H1 (cell line): ENCODE measurements at regions not wholly inside any gene's neighbourhood (a gene's known extent, or its start where the extent isn't known, plus 50 kb on each side); places are given as distances from the start of the nearest gene placed in this dataset.

Source experiments
- CTCF ChIA-PET: fragments of 300-600 bp; sonication (Branson Sonifier 250); formaldehyde crosslinking; loops from one replicate; lab custom pipeline; 2021; ENCODE audit not compliant: partially characterized antibody; lab: Charles Lee
- POLR2A ChIA-PET: fragments of 300-600 bp; sonication (Branson Sonifier 250); formaldehyde crosslinking; loops from one replicate; lab custom pipeline; 2021; ENCODE audit warnings: inconsistent platforms; ENCODE audit not compliant: partially characterized antibody; lab: Charles Lee
- DNase-seq, 2 experiments: peaks; one replicate each; pipeline versions ENCODE4 v3.0.0 to v3.0.0-alpha.2; 2010 to 2022; ENCODE audit warnings: low spot score in 2 of 2, low read depth in 1 of 2, mixed read lengths in 1 of 2
- FAIRE-seq: peaks from 2 replicates; lab custom pipeline; 2011; peaks lifted over from hg19 to GRCh38; lab: Jason Lieb, UNC
- H2AFZ ChIP-seq: 2 replicates; pipeline ENCODE4 v1.8.1; 2012; ENCODE audit warnings: low read length, inconsistent platforms
- H2AK5ac ChIP-seq: 2 replicates; pipeline ENCODE4 v1.6.1; 2013; ENCODE audit warnings: low read depth, low read length
- H2BK120ac ChIP-seq: replicated peaks from 2 replicates; pipeline ENCODE3; 2013; ENCODE audit warnings: low read depth, low read length, inconsistent platforms
- H2BK12ac ChIP-seq: 2 replicates; pipeline ENCODE4 v1.6.1; 2013; ENCODE audit warnings: low read depth, low read length
- H2BK15ac ChIP-seq: 2 replicates; pipeline ENCODE4 v1.6.1; 2013; ENCODE audit warnings: low read length
- H2BK20ac ChIP-seq: 2 replicates; pipeline ENCODE4 v1.6.1; 2013; ENCODE audit warnings: low read length
- H2BK5ac ChIP-seq: 2 replicates; pipeline ENCODE4 v1.6.1; 2013; ENCODE audit warnings: low read depth, low read length
- H3K14ac ChIP-seq: 2 replicates; pipeline ENCODE4 v1.6.1; 2013; ENCODE audit warnings: inconsistent platforms; ENCODE audit not compliant: insufficient read length
- H3K18ac ChIP-seq: 2 replicates; pipeline ENCODE4 v1.6.1; 2013; ENCODE audit warnings: low read length; ENCODE audit errors: extremely low read depth
- H3K23ac ChIP-seq: 2 replicates; pipeline ENCODE4 v1.6.1; 2013; ENCODE audit warnings: inconsistent platforms; ENCODE audit not compliant: insufficient read length
- H3K23me2 ChIP-seq: 2 replicates; pipeline ENCODE4 v1.6.1; 2013; ENCODE audit warnings: low read depth, low read length
- H3K27ac ChIP-seq: 2 replicates; pipeline ENCODE4 v1.6.1; 2011; ENCODE audit warnings: low read depth, low read length, inconsistent platforms
- H3K27me3 ChIP-seq, 4 experiments: replicated peaks in 1 of 4; 1 replicate in 1 of 4; 2 replicates in 3 of 4; pipeline versions ENCODE4 v1.6.1 to v1.8.1; 2011 to 2013; ENCODE audit warnings: low read length in 3 of 4, mild to moderate bottlenecking in 3 of 4, inconsistent platforms in 2 of 4, mixed read lengths in 2 of 4, moderate library complexity in 1 of 4; ENCODE audit not compliant: control insufficient read depth in 3 of 4, insufficient read depth in 3 of 4; ENCODE audit errors: extremely low read depth in 1 of 4
- H3K36me3 ChIP-seq, 4 experiments: 2 replicates each; pipeline versions ENCODE4 v1.6.1 to v1.8.1; 2011 to 2013; ENCODE audit warnings: mild to moderate bottlenecking in 4 of 4, low read length in 3 of 4, moderate library complexity in 2 of 4, control low read depth in 1 of 4, inconsistent platforms in 1 of 4; ENCODE audit not compliant: insufficient read depth in 4 of 4, control insufficient read depth in 2 of 4
- H3K4ac ChIP-seq: replicated peaks from 2 replicates; pipeline ENCODE3; 2013; ENCODE audit warnings: low read length, low read depth, mixed read lengths, inconsistent platforms; ENCODE audit not compliant: insufficient read length
- H3K4me1 ChIP-seq, 4 experiments: replicated peaks in 1 of 4; 1 replicate in 1 of 4; 2 replicates in 3 of 4; pipeline versions ENCODE4 v1.6.1 to v1.8.1; 2011 to 2013; ENCODE audit warnings: low read length in 3 of 4, inconsistent platforms in 2 of 4, mixed read lengths in 1 of 4; ENCODE audit not compliant: insufficient read depth in 4 of 4, control insufficient read depth in 3 of 4
- H3K4me2 ChIP-seq, 2 experiments: 2 replicates each; pipeline versions ENCODE4 v1.6.1 to v1.8.1; 2011 to 2013; ENCODE audit warnings: low read depth in 2 of 2, low read length in 2 of 2, control low read depth in 1 of 2, inconsistent platforms in 1 of 2, mild to moderate bottlenecking in 1 of 2; ENCODE audit not compliant: insufficient read depth in 1 of 2
- H3K4me3 ChIP-seq, 4 experiments: fragments of 200-600, 300-600 bp in 1 of 4; sonication (generic), shearing (Covaris generic), sonication (Bioruptor Twin) in 1 of 4; 2 replicates each; pipeline versions ENCODE4 v1.5.1 to v1.8.1; 2011 to 2016; ENCODE audit warnings: low read length in 4 of 4, low read depth in 3 of 4, control low read depth in 2 of 4, inconsistent platforms in 2 of 4, mild to moderate bottlenecking in 2 of 4, mixed read lengths in 1 of 4, moderate library complexity in 1 of 4; ENCODE audit not compliant: insufficient read depth in 2 of 4; ENCODE audit errors: extremely low read depth in 1 of 4
- H3K56ac ChIP-seq: replicated peaks from 2 replicates; pipeline ENCODE3; 2013; ENCODE audit warnings: low read depth, mild to moderate bottlenecking, mixed read lengths, low read length, inconsistent platforms; ENCODE audit not compliant: insufficient read length
- H3K79me1 ChIP-seq: 2 replicates; pipeline ENCODE4 v1.6.1; 2013; ENCODE audit warnings: low read depth, low read length, control low read depth
- H3K79me2 ChIP-seq, 2 experiments: 2 replicates each; pipeline versions ENCODE4 v1.6.1 to v1.8.1; 2012 to 2013; ENCODE audit warnings: low read length in 2 of 2, mild to moderate bottlenecking in 2 of 2, inconsistent platforms in 1 of 2; ENCODE audit not compliant: insufficient read depth in 2 of 2, control insufficient read depth in 1 of 2
- H3K9ac ChIP-seq, 4 experiments: replicated peaks in 1 of 4; 1 replicate in 1 of 4; 2 replicates in 3 of 4; pipeline versions ENCODE4 v1.6.1 to v1.8.1; 2011 to 2013; ENCODE audit warnings: low read depth in 3 of 4, low read length in 3 of 4, control low read depth in 2 of 4, mild to moderate bottlenecking in 2 of 4, moderate library complexity in 2 of 4, inconsistent platforms in 1 of 4; ENCODE audit errors: extremely low read depth in 1 of 4
- H3K9me3 ChIP-seq, 2 experiments: 2 replicates each; pipeline versions ENCODE4 v1.6.1 to v1.8.1; 2012 to 2013; ENCODE audit warnings: mild to moderate bottlenecking in 2 of 2, moderate library complexity in 2 of 2, control low read depth in 1 of 2, inconsistent platforms in 1 of 2, low read depth in 1 of 2, low read length in 1 of 2, mixed read lengths in 1 of 2; ENCODE audit not compliant: insufficient read depth in 2 of 2
- H4K20me1 ChIP-seq, 2 experiments: replicated peaks in 1 of 2; 2 replicates each; pipeline versions ENCODE3 to v1.8.1; 2011 to 2013; ENCODE audit warnings: inconsistent platforms in 2 of 2, low read length in 2 of 2, mild to moderate bottlenecking in 1 of 2; ENCODE audit not compliant: insufficient read depth in 2 of 2, control insufficient read depth in 1 of 2
- H4K5ac ChIP-seq: 2 replicates; pipeline ENCODE4 v1.6.1; 2013; ENCODE audit warnings: low read length, low read depth, mixed read lengths, inconsistent platforms; ENCODE audit not compliant: insufficient read length
- H4K8ac ChIP-seq: 2 replicates; pipeline ENCODE4 v1.8.0; 2013; ENCODE audit warnings: mild to moderate bottlenecking, moderate library complexity, low read length, inconsistent platforms; ENCODE audit not compliant: insufficient read depth; ENCODE audit errors: extremely low read depth
- H4K91ac ChIP-seq: replicated peaks from 2 replicates; pipeline ENCODE3; 2013; ENCODE audit warnings: low read length, mixed read lengths, inconsistent platforms; ENCODE audit not compliant: insufficient read length
- ATF3 ChIP-seq: IDR thresholded peaks from 2 replicates; pipeline ENCODE4 v1.6.1; 2011; ENCODE audit warnings: low read depth, mild to moderate bottlenecking, low read length; ENCODE audit not compliant: insufficient read depth
- BACH1 ChIP-seq: IDR thresholded peaks from 2 replicates; pipeline ENCODE4 v1.6.1; 2012; ENCODE audit warnings: low read length, improper control_type of control experiment
- CBX8 ChIP-seq: fragments of 300-800, 300-1000 bp; sonication (generic); IDR thresholded peaks from 2 replicates; pipeline ENCODE4 v1.7.1; 2016; ENCODE audit warnings: low read depth, low read length, borderline replicate concordance
- EZH2 ChIP-seq: fragments of 200-600 bp; sonication (generic); IDR thresholded peaks from 2 replicates; pipeline ENCODE4 v1.7.1; 2012; ENCODE audit warnings: low read depth, mild to moderate bottlenecking, moderate library complexity, low read length, inconsistent platforms; ENCODE audit not compliant: severe bottlenecking
- GTF2F1 ChIP-seq: IDR thresholded peaks from 2 replicates; pipeline ENCODE4 v1.6.1; 2012; ENCODE audit warnings: low read depth, low read length, improper control_type of control experiment, borderline replicate concordance
- HDAC6 ChIP-seq: IDR thresholded peaks from one replicate; pipeline ENCODE4 v1.7.1; 2012; ENCODE audit warnings: low read depth, mild to moderate bottlenecking, inconsistent platforms, low read length, moderate library complexity
- JUN ChIP-seq: IDR thresholded peaks from 2 replicates; pipeline ENCODE4 v1.6.1; 2011; ENCODE audit warnings: low read depth, mild to moderate bottlenecking, improper control_type of control experiment, low read length
- KDM4A ChIP-seq: IDR thresholded peaks from one replicate; pipeline ENCODE4 v1.7.1; 2012; ENCODE audit warnings: low read depth, mild to moderate bottlenecking, moderate library complexity, low read length, inconsistent platforms; ENCODE audit not compliant: severe bottlenecking
- PHF8 ChIP-seq: fragments of 200-600 bp; sonication (generic); conservative IDR thresholded peaks from 2 replicates; pipeline ENCODE4 v1.7.1; 2012; ENCODE audit warnings: low read depth, mild to moderate bottlenecking, inconsistent platforms, low read length, moderate library complexity
- SAP30 ChIP-seq: fragments of 300-600 bp; sonication (generic); IDR thresholded peaks from 2 replicates; pipeline ENCODE4 v1.7.1; 2012; ENCODE audit warnings: low read length, moderate library complexity, mild to moderate bottlenecking, inconsistent platforms; ENCODE audit not compliant: insufficient read depth, insufficient replicate concordance
- SIRT6 ChIP-seq: IDR thresholded peaks from one replicate; pipeline ENCODE4 v1.7.1; 2012; ENCODE audit warnings: low read length, inconsistent platforms
- SP4 ChIP-seq: IDR thresholded peaks from 2 replicates; pipeline ENCODE4 v1.6.1; 2012; ENCODE audit warnings: low read length, inconsistent platforms
- SUZ12 ChIP-seq: fragments of 200-600 bp; sonication (generic); IDR thresholded peaks from 2 replicates; pipeline ENCODE4 v1.6.1; 2012; ENCODE audit warnings: mild to moderate bottlenecking, inconsistent platforms, low read length, moderate library complexity, mixed read lengths
- TAF7 ChIP-seq: optimal IDR thresholded peaks from 2 replicates; pipeline ENCODE3; 2011; ENCODE audit warnings: low read depth, mild to moderate bottlenecking, inconsistent platforms, low read length, moderate library complexity, borderline replicate concordance
- WGBS, 2 experiments: shearing (Covaris generic) in 1 of 2; methylation state at CpG; one replicate each; pipeline versions ENCODE4 v1.1.6 to v1.1.7; 2013 to 2015; ENCODE audit warnings: low lambda C conversion rate in 2 of 2, mixed read lengths in 2 of 2, inconsistent platforms in 1 of 2, low coverage in 1 of 2, missing lambda C conversion rate in 1 of 2; ENCODE audit not compliant: insufficient replicate concordance in 2 of 2, insufficient coverage in 1 of 2, insufficient read length in 1 of 2; ENCODE audit errors: extremely low coverage in 1 of 2, missing lambda C conversion rate in 1 of 2; 5-methylcytosine and 5-hydroxymethylcytosine counted together

GRCh38 chr9:72459308-72459707 is 62.1 kb upstream of the TMC1 start:
- Histone ChIP-seq H3K4ac (no peak overlapping the region), H3K9ac (no peak overlapping the region), H2BK15ac (no peak overlapping the region), H4K20me1 (no peaks in the 10 kb centered on the region), H3K79me1 (no peaks in the 10 kb centered on the region), H3K56ac (no peak overlapping the region), H4K8ac (no peak overlapping the region), H4K5ac (no peak overlapping the region), H2AK5ac (no peak overlapping the region), H4K91ac (no peak overlapping the region), H2BK5ac (no peak overlapping the region), H3K36me3 (no peaks in the 10 kb centered on the region), H3K9me3 (no peaks in the 10 kb centered on the region), H3K27me3 (no peaks in the 10 kb centered on the region), H2BK12ac (no peak overlapping the region), H2AFZ (peak overlapping the region; percentile 38; the same call in 1 of the 2 replicates), H3K14ac (no peak overlapping the region), H2BK120ac (no peak overlapping the region), H3K23ac (no peak overlapping the region), H3K27ac (no peak overlapping the region), H3K18ac (no peak overlapping the region), H3K4me3 (no peak overlapping the region), H3K4me1 (peaks cover 0 to 7% (median 4%) of the 10 kb centered on the region in 4 experiments; a peak in 3 of 7 replicates), H2BK20ac (no peak overlapping the region), H3K79me2 (no peaks in the 10 kb centered on the region), H3K23me2 (no peaks in the 10 kb centered on the region), H3K4me2 (no peak overlapping the region)
- 93% methylated on average over 1 of the region's 1 CpG; no CpG with 5 or more reads in 1 of the 2 experiments for WGBS, 2 experiments
- ChIA-PET POLR2A (interaction anchor here (0.5 kb wide), 1 partner anchor 269 kb away, joined by 3 read pairs; no protein-coding TSS in a partner anchor), CTCF (interaction anchor here (0.6 to 1.3 kb wide), 3 partner anchors 64 to 181 kb away, joined by 3 to 4 read pairs (median 3); no protein-coding TSS in a partner anchor)
- no peak for DNase-seq
- FAIRE-seq = no peak
- no peak for TF ChIP-seq JUN
- no peak for TF ChIP-seq TAF7
- TF ChIP-seq SP4 = no peak
- no peak for TF ChIP-seq PHF8
- TF ChIP-seq SIRT6 = no peak
- no peak for TF ChIP-seq ATF3
- TF ChIP-seq CBX8 = no peak
- TF ChIP-seq BACH1 = no peak
- no peak for TF ChIP-seq KDM4A
- no peak for TF ChIP-seq HDAC6
- TF ChIP-seq GTF2F1 = no peak
- no peak for TF ChIP-seq SUZ12
- TF ChIP-seq SAP30 = no peak
- TF ChIP-seq EZH2 = no peak
